ENCODE measurements at regions not wholly inside any gene's neighbourhood (a gene's known extent, or its start where the extent isn't known, plus 50 kb on each side); places are given as distances from the start of the nearest gene placed in this dataset.

- H3K36me3 ChIP-seq (ENCODE audit: control insufficient read depth, insufficient read depth, low read length) = no peaks in the 10 kb centered on the region
- CTCF ChIA-PET = no interaction called here
- in situ Hi-C loops (cut with HindIII; ENCODE audit: low pct_unique_long_range_greater_than_20kb, low sequenced_read_pairs) (no loop called here), intact Hi-C loops (cut with micrococcal nuclease; ENCODE audit: unreplicated experiment) (loop anchor here (10.0 kb wide), 1 partner anchor 201 kb away; no protein-coding TSS in a partner anchor)
- no peak for TF ChIP-seq REST (IDR thresholded peaks at IDR 0.05; ENCODE audit: insufficient read depth in 1 of 2, low read depth in 2 of 2, low read length in 1 of 2)
- no peak for TF ChIP-seq TCF7L2 (IDR thresholded peaks at IDR 0.05; ENCODE audit: low read depth, low read length)
- no peak for TF ChIP-seq POLR2AphosphoS5 (IDR thresholded peaks at IDR 0.05; ENCODE audit: low read depth, low read length)
- H3K27ac ChIP-seq (ENCODE audit: low read length) = peak overlapping the region; percentile 72
- POLR2A ChIA-PET = no interaction called here
- BruUV-seq (replicated peaks) = no TSS peak
- H3K27me3 ChIP-seq (ENCODE audit: control insufficient read depth, insufficient read depth, low read length) = no peaks in the 10 kb centered on the region
- ATAC-seq (no peak), DNase-seq (ENCODE audit: low read depth, low spot score) (no peak)
- no peaks in the 10 kb centered on the region for H3K9me3 ChIP-seq (ENCODE audit: control insufficient read depth, insufficient read depth, low read depth, low read length)
- peaks cover 44% of the 10 kb centered on the region for H3K4me1 ChIP-seq (ENCODE audit: control insufficient read depth, insufficient read depth, low read length)
- no peak overlapping the region for H3K4me3 ChIP-seq (ENCODE audit: low read depth in 2 of 2, low read length in 2 of 2)
Measured at GRCh38 chr6:21734204-21734603, 140.7 kb downstream of the SOX4 start.

GRCh38 chr6:21738180-21739094 lies 144.9 kb downstream of the SOX4 start:
- BruUV-seq (replicated peaks) = no TSS peak
- Histone ChIP-seq H3K4me1 (ENCODE audit: control insufficient read depth, insufficient read depth, low read length) (peaks cover 63% of the 10 kb centered on the region), H3K27me3 (ENCODE audit: control insufficient read depth, insufficient read depth, low read length) (no peaks in the 10 kb centered on the region), H3K27ac (ENCODE audit: low read length) (peak overlapping the region; percentile 61), H3K4me3 (ENCODE audit: low read depth in 2 of 2, low read length in 2 of 2) (peak overlapping the region in 1 of 2 experiments; percentile 29; a peak in 2 of 4 replicates), H3K36me3 (ENCODE audit: control insufficient read depth, insufficient read depth, low read length) (no peaks in the 10 kb centered on the region), H3K9me3 (ENCODE audit: control insufficient read depth, insufficient read depth, low read depth, low read length) (no peaks in the 10 kb centered on the region)
- peak; percentile 71; the same call in 1 of the 2 replicates for TF ChIP-seq TCF7L2 (IDR thresholded peaks at IDR 0.05; ENCODE audit: low read depth, low read length)
- TF ChIP-seq SIN3A (IDR thresholded peaks at IDR 0.05; ENCODE audit: borderline replicate concordance, insufficient read depth, low read depth, low read length) = no peak
- TF ChIP-seq REST (IDR thresholded peaks at IDR 0.05; ENCODE audit: insufficient read depth in 1 of 2, low read depth in 2 of 2, low read length in 1 of 2) = no peak
- in situ Hi-C loops (cut with HindIII; ENCODE audit: low pct_unique_long_range_greater_than_20kb, low sequenced_read_pairs) = no loop called here
- CTCF ChIA-PET = no interaction called here
- ATAC-seq (peak; percentile 83), DNase-seq (ENCODE audit: low read depth, low spot score) (no peak)
- intact Hi-C loops (cut with micrococcal nuclease; ENCODE audit: unreplicated experiment) = loop anchor here (10.0 kb wide), 1 partner anchor 196 kb away; no protein-coding TSS in a partner anchor
- POLR2A ChIA-PET = interaction anchor here (0.6 to 0.7 kb wide), 2 partner anchors 10 to 14 kb away, joined by 3 to 6 read pairs; no protein-coding TSS in a partner anchor
